Mammary epithelial cell (primary cell): ENCODE measurements at regions not wholly inside any gene's neighbourhood (a gene's known extent, or its start where the extent isn't known, plus 50 kb on each side); places are given as distances from the start of the nearest gene placed in this dataset.

ENCODE experiments used
- CTCF ChIP-seq, 2 donors: IDR thresholded peaks in 1 of 2; conservative IDR thresholded peaks in 1 of 2; 2 replicates each; pipeline ENCODE4 v1.5.1; 2011 to 2012; ENCODE audit warnings: inconsistent platforms in 2 of 2, low read length in 2 of 2, mild to moderate bottlenecking in 2 of 2, control low read depth in 1 of 2, low read depth in 1 of 2; ENCODE audit not compliant: insufficient read depth in 1 of 2; ENCODE audit errors: extremely low read depth in 1 of 2
- EZH2 ChIP-seq: IDR thresholded peaks from 2 replicates; pipeline ENCODE4 v1.6.1; 2012; ENCODE audit warnings: low read length, inconsistent platforms, borderline replicate concordance

- TF ChIP-seq EZH2, result no peak
- no peak for TF ChIP-seq CTCF (conservative IDR thresholded peaks at IDR 0.05 in 1 of 2, IDR thresholded peaks at IDR 0.05 in 1 of 2; ENCODE audit: extremely low read depth in 1 of 2, insufficient read depth in 1 of 2, low read depth in 1 of 2, low read length in 2 of 2)
These were observed 103.6 kb downstream of the NREP start for GRCh38 chr5:111653408-111653807.
